Effector memory CD8-positive, alpha-beta T cell (primary cell): ENCODE measurements at regions not wholly inside any gene's neighbourhood (a gene's known extent, or its start where the extent isn't known, plus 50 kb on each side); places are given as distances from the start of the nearest gene placed in this dataset.

Experiments
- ATAC-seq: fragments of 150-1000 bp; cut with Tn5 transposase; replicated peaks from 2 replicates; pipeline ENCODE4 v1.10.0; 2021; ENCODE audit warnings: mild to moderate bottlenecking, moderate library complexity
- DNase-seq, 3 experiments: peaks; one replicate each; pipeline ENCODE4 v3.0.0; 2021
- H3K27ac Mint-ChIP-seq, 2 donors: one replicate each; pipeline ENCODE4 v1.8.0; 2022; ENCODE audit warnings: mild to moderate bottlenecking in 2 of 2, mixed read lengths in 2 of 2, moderate library complexity in 2 of 2
- H3K27me3 Mint-ChIP-seq, 2 donors: one replicate each; pipeline ENCODE4 v1.8.0; 2022; ENCODE audit warnings: mixed read lengths in 2 of 2
- H3K36me3 Mint-ChIP-seq: one replicate; pipeline ENCODE4 v1.8.0; 2022; ENCODE audit warnings: mild to moderate bottlenecking, moderate library complexity, mixed read lengths; ENCODE audit not compliant: insufficient read depth
- H3K4me1 Mint-ChIP-seq, 2 donors: one replicate each; pipeline ENCODE4 v1.8.0; 2022; ENCODE audit warnings: low read depth in 2 of 2, mixed read lengths in 2 of 2
- H3K4me3 Mint-ChIP-seq, 2 donors: one replicate each; pipeline ENCODE4 v1.8.0; 2022; ENCODE audit warnings: mild to moderate bottlenecking in 2 of 2, mixed read lengths in 2 of 2, moderate library complexity in 2 of 2
- H3K9me3 Mint-ChIP-seq, 2 donors: one replicate each; pipeline ENCODE4 v1.8.0; 2022; ENCODE audit warnings: mixed read lengths in 2 of 2

- peaks cover 0 to 8% of the 10 kb centered on the region in 2 donors for H3K4me1 Mint-ChIP-seq
- ATAC-seq (no peak), DNase-seq (no peak)
- H3K27me3 Mint-ChIP-seq, result peaks cover 53 to 63% of the 10 kb centered on the region in 2 donors
- H3K9me3 Mint-ChIP-seq, result no peaks in the 10 kb centered on the region
- no peak overlapping the region for H3K4me3 Mint-ChIP-seq
- H3K36me3 Mint-ChIP-seq, result no peaks in the 10 kb centered on the region
- H3K27ac Mint-ChIP-seq, result no peak overlapping the region
Observed at GRCh38 chr3:194067949-194068362, 68.0 kb upstream of the HES1 start.

GRCh38 chr3:194069421-194070219 lies 66.3 kb upstream of the HES1 start:
- Mint-ChIP-seq H3K4me1 (peaks cover 0 to 8% of the 10 kb centered on the region in 2 donors), H3K36me3 (no peaks in the 10 kb centered on the region), H3K9me3 (no peaks in the 10 kb centered on the region), H3K27me3 (peaks cover 59 to 80% of the 10 kb centered on the region in 2 donors), H3K27ac (peak overlapping the region in 1 of 2 donors; percentile 35), H3K4me3 (peak overlapping the region; percentile 68 to 72)
- ATAC-seq (no peak), DNase-seq (no peak)

GRCh38 chr3:194070220-194070633 lies 65.7 kb upstream of the HES1 start:
- H3K27me3 Mint-ChIP-seq, result peaks cover 60 to 86% of the 10 kb centered on the region in 2 donors
- H3K36me3 Mint-ChIP-seq, result no peaks in the 10 kb centered on the region
- ATAC-seq (no peak), DNase-seq (no peak)
- H3K27ac Mint-ChIP-seq, result peak overlapping the region in 1 of 2 donors; percentile 35
- H3K4me3 Mint-ChIP-seq, result peak overlapping the region; percentile 68 to 72
- H3K4me1 Mint-ChIP-seq, result peaks cover 0 to 8% of the 10 kb centered on the region in 2 donors
- no peaks in the 10 kb centered on the region for H3K9me3 Mint-ChIP-seq

GRCh38 chr3:194070634-194071409 lies 65.1 kb upstream of the HES1 start:
- DNase-seq (peak; percentile 33 to 38 (median 34)), ATAC-seq (peak; percentile 84)
- Mint-ChIP-seq H3K4me3 (peak overlapping the region; percentile 68 to 72), H3K9me3 (no peaks in the 10 kb centered on the region), H3K27me3 (peaks cover 60 to 87% of the 10 kb centered on the region in 2 donors), H3K27ac (peak overlapping the region in 1 of 2 donors; percentile 35), H3K4me1 (peaks cover 0 to 8% of the 10 kb centered on the region in 2 donors), H3K36me3 (no peaks in the 10 kb centered on the region)

GRCh38 chr3:194072097-194072428 lies 63.9 kb upstream of the HES1 start:
- Mint-ChIP-seq H3K36me3 (no peaks in the 10 kb centered on the region), H3K4me1 (peaks cover 0 to 8% of the 10 kb centered on the region in 2 donors), H3K4me3 (peak overlapping the region; percentile 61 to 64), H3K27ac (no peak overlapping the region), H3K27me3 (peaks cover 65 to 92% of the 10 kb centered on the region in 2 donors), H3K9me3 (no peaks in the 10 kb centered on the region)
- ATAC-seq (no peak), DNase-seq (no peak)

- peaks cover 0 to 8% of the 10 kb centered on the region in 2 donors for H3K4me1 Mint-ChIP-seq
- H3K4me3 Mint-ChIP-seq, result peak overlapping the region; percentile 61 to 64
- H3K36me3 Mint-ChIP-seq, result no peaks in the 10 kb centered on the region
- ATAC-seq (no peak), DNase-seq (no peak)
- no peak overlapping the region for H3K27ac Mint-ChIP-seq
- H3K27me3 Mint-ChIP-seq, result peaks cover 65 to 92% of the 10 kb centered on the region in 2 donors
- no peaks in the 10 kb centered on the region for H3K9me3 Mint-ChIP-seq
Observed at GRCh38 chr3:194072691-194073279, 63.2 kb upstream of the HES1 start.

- H3K27me3 Mint-ChIP-seq, result peaks cover 63 to 94% of the 10 kb centered on the region in 2 donors
Observed at GRCh38 chr3:194073926-194074325, 62.0 kb upstream of the HES1 start.

GRCh38 chr3:194075088-194075615 lies 60.8 kb upstream of the HES1 start:
- Mint-ChIP-seq H3K27ac (no peak overlapping the region), H3K36me3 (no peaks in the 10 kb centered on the region), H3K4me1 (peaks cover 0 to 5% of the 10 kb centered on the region in 2 donors), H3K27me3 (peaks cover 52 to 94% of the 10 kb centered on the region in 2 donors), H3K4me3 (no peak overlapping the region), H3K9me3 (no peaks in the 10 kb centered on the region)
- ATAC-seq (no peak), DNase-seq (no peak)

More at GRCh38 chr3:194073926-194074325, 62.0 kb upstream of the HES1 start:
- H3K4me1 Mint-ChIP-seq, result peaks cover 0 to 8% of the 10 kb centered on the region in 2 donors
- ATAC-seq (no peak), DNase-seq (no peak)
- H3K4me3 Mint-ChIP-seq, result no peak overlapping the region
- H3K27ac Mint-ChIP-seq, result no peak overlapping the region
- no peaks in the 10 kb centered on the region for H3K36me3 Mint-ChIP-seq
- H3K9me3 Mint-ChIP-seq, result no peaks in the 10 kb centered on the region

GRCh38 chr3:194075802-194076460 lies 60.0 kb upstream of the HES1 start:
- Mint-ChIP-seq H3K4me3 (no peak overlapping the region), H3K27ac (no peak overlapping the region), H3K4me1 (peaks cover 0 to 2% of the 10 kb centered on the region in 2 donors), H3K27me3 (peaks cover 54 to 96% of the 10 kb centered on the region in 2 donors), H3K36me3 (no peaks in the 10 kb centered on the region), H3K9me3 (no peaks in the 10 kb centered on the region)
- ATAC-seq (no peak), DNase-seq (no peak)

- ATAC-seq, result no peak
- peaks cover 57 to 99% of the 10 kb centered on the region in 2 donors for H3K27me3 Mint-ChIP-seq
Observed at GRCh38 chr3:194076475-194076874, 59.5 kb upstream of the HES1 start.

GRCh38 chr3:194077602-194078001 lies 58.3 kb upstream of the HES1 start:
- Mint-ChIP-seq H3K27ac (no peak overlapping the region), H3K4me3 (no peak overlapping the region), H3K27me3 (peaks cover 58 to 96% of the 10 kb centered on the region in 2 donors), H3K4me1 (no peaks in the 10 kb centered on the region), H3K36me3 (no peaks in the 10 kb centered on the region), H3K9me3 (no peaks in the 10 kb centered on the region)
- ATAC-seq (no peak), DNase-seq (no peak)

More at GRCh38 chr3:194076475-194076874, 59.5 kb upstream of the HES1 start:
- H3K4me3 Mint-ChIP-seq, result no peak overlapping the region
- no peaks in the 10 kb centered on the region for H3K36me3 Mint-ChIP-seq
- DNase-seq, result no peak
- no peak overlapping the region for H3K27ac Mint-ChIP-seq
- no peaks in the 10 kb centered on the region for H3K9me3 Mint-ChIP-seq
- H3K4me1 Mint-ChIP-seq, result peaks cover 0 to 1% of the 10 kb centered on the region in 2 donors

- DNase-seq, result no peak
Observed at GRCh38 chr3:194078045-194078821, 57.7 kb upstream of the HES1 start.

More at GRCh38 chr3:194078045-194078821, 57.7 kb upstream of the HES1 start:
- H3K36me3 Mint-ChIP-seq, result no peaks in the 10 kb centered on the region
- H3K27ac Mint-ChIP-seq, result no peak overlapping the region
- H3K4me1 Mint-ChIP-seq, result no peaks in the 10 kb centered on the region
- H3K27me3 Mint-ChIP-seq, result peaks cover 58 to 96% of the 10 kb centered on the region in 2 donors
- no peak overlapping the region for H3K4me3 Mint-ChIP-seq
- H3K9me3 Mint-ChIP-seq, result no peaks in the 10 kb centered on the region
- ATAC-seq, result no peak
